AG04449 (cell line): ENCODE measurements at regions not wholly inside any gene's neighbourhood (a gene's known extent, or its start where the extent isn't known, plus 50 kb on each side); places are given as distances from the start of the nearest gene placed in this dataset.

Experiments
- CTCF ChIA-PET: fragments of 350-600 bp; formaldehyde crosslinking; extraction: SDS; loops from one replicate; lab custom pipeline; 2021; ENCODE audit warnings: antibody characterized with exemption; lab: Yijun Ruan, JAX
- POLR2A ChIA-PET: fragments of 400-600, 350-600 bp; formaldehyde crosslinking; extraction: SDS; loops from one replicate; lab custom pipeline; 2020; ENCODE audit warnings: antibody characterized with exemption, inconsistent platforms; lab: Yijun Ruan, JAX
- DNase-seq: peaks from one replicate; pipeline ENCODE4 v3.0.0-alpha.2; 2010; ENCODE audit warnings: low read depth, low spot score
- H3K4me3 ChIP-seq: 2 replicates; pipeline ENCODE4 v1.5.1; 2011; ENCODE audit warnings: low read depth, mild to moderate bottlenecking, control low read depth, low read length
- CTCF ChIP-seq: IDR thresholded peaks from one replicate; pipeline ENCODE4 v1.5.1; 2011; ENCODE audit warnings: mild to moderate bottlenecking, moderate library complexity, low read length, control low read depth, inconsistent platforms; ENCODE audit not compliant: insufficient read depth; ENCODE audit errors: missing control alignments

GRCh38 chr18:35770376-35771014 lies 189.0 kb downstream of the GALNT1 start:
- POLR2A ChIA-PET = no interaction called here
- TF ChIP-seq CTCF = no peak
- CTCF ChIA-PET = interaction anchor here (0.6 kb wide), 1 partner anchor 14 kb away, joined by 3 read pairs; no protein-coding TSS in a partner anchor
- no peak overlapping the region for H3K4me3 ChIP-seq
- DNase-seq = no peak

GRCh38 chr18:35771172-35771571 lies 189.6 kb downstream of the GALNT1 start:
- ChIA-PET POLR2A (no interaction called here), CTCF (no interaction called here)
- no peak overlapping the region for H3K4me3 ChIP-seq
- TF ChIP-seq CTCF = no peak
- no peak for DNase-seq

GRCh38 chr18:35775887-35776286 lies 194.3 kb downstream of the GALNT1 start:
- no peak overlapping the region for H3K4me3 ChIP-seq
- ChIA-PET POLR2A (no interaction called here), CTCF (interaction anchor here (0.6 kb wide), 1 partner anchor 9 kb away, joined by 3 read pairs; no protein-coding TSS in a partner anchor)
- DNase-seq = no peak
- TF ChIP-seq CTCF = no peak

- POLR2A ChIA-PET = no interaction called here
- CTCF ChIA-PET = no interaction called here
Measured at GRCh38 chr18:35776473-35776872, 194.9 kb downstream of the GALNT1 start.

GRCh38 chr18:35777039-35777438 lies 195.4 kb upstream of the RMP24 start:
- H3K4me3 ChIP-seq = no peak overlapping the region
- no peak for TF ChIP-seq CTCF
- ChIA-PET CTCF (no interaction called here), POLR2A (no interaction called here)
- DNase-seq = no peak

More at GRCh38 chr18:35776473-35776872, 194.9 kb downstream of the GALNT1 start:
- no peak overlapping the region for H3K4me3 ChIP-seq
- TF ChIP-seq CTCF = no peak
- DNase-seq = no peak

- CTCF ChIA-PET = no interaction called here
- DNase-seq = no peak
- POLR2A ChIA-PET = no interaction called here
- TF ChIP-seq CTCF = no peak
- H3K4me3 ChIP-seq = no peak overlapping the region
Measured at GRCh38 chr18:35778850-35779627, 193.4 kb upstream of the RMP24 start.
